Adrenal gland (tissue), 9 donors: ENCODE measurements at regions not wholly inside any gene's neighbourhood (a gene's known extent, or its start where the extent isn't known, plus 50 kb on each side); places are given as distances from the start of the nearest gene placed in this dataset.

Experiments
- DNase-seq, 7 donors: peaks; one replicate each; pipeline ENCODE4 v3.0.0-alpha.2; 2019 to 2020
- H3K27ac ChIP-seq, 5 donors: fragments of 200-600 bp; sonication (generic) in 4 of 5; 1 replicate in 3 of 5; 2 replicates in 2 of 5; pipeline versions ENCODE4 v1.5.1 to v1.8.0; 2016 to 2020; ENCODE audit warnings: mild to moderate bottlenecking in 1 of 5
- H3K27me3 ChIP-seq: fragments of 200-600 bp; 2 replicates; pipeline ENCODE4 v1.8.0; 2021
- H3K36me3 ChIP-seq, 2 donors: fragments of 200-600 bp; replicated peaks in 1 of 2; 1 replicate in 1 of 2; 2 replicates in 1 of 2; pipeline versions ENCODE4 v1.5.1 to v1.8.0; 2018 to 2022
- H3K4me1 ChIP-seq, 2 donors: fragments of 200-600 bp; replicated peaks in 1 of 2; 1 replicate in 1 of 2; 2 replicates in 1 of 2; pipeline versions ENCODE4 v1.5.1 to v1.8.0; 2018 to 2021
- H3K4me3 ChIP-seq, 4 donors: fragments of 200-600 bp; sonication (generic) in 3 of 4; one replicate each; pipeline ENCODE4 v1.5.1; 2016 to 2018
- H3K9me3 ChIP-seq, 3 donors: fragments of 200-600 bp; sonication (generic) in 1 of 3; replicated peaks in 1 of 3; 1 replicate in 2 of 3; 2 replicates in 1 of 3; pipeline versions ENCODE4 v1.5.1 to v1.8.0; 2016 to 2021
- CTCF ChIP-seq, 6 experiments: fragments of 450-650 bp in 4 of 6; fragments of 200-600 bp in 2 of 6; sonication (generic) in 1 of 6; IDR thresholded peaks; 1 replicate in 5 of 6; 2 replicates in 1 of 6; pipeline versions ENCODE4 v1.5.1 to v1.8.0; 2016 to 2021; ENCODE audit warnings: antibody characterized with exemption in 6 of 6, mild to moderate bottlenecking in 2 of 6, moderate library complexity in 1 of 6
- POLR2A ChIP-seq, 2 donors: fragments of 450-650 bp; IDR thresholded peaks; one replicate each; pipeline ENCODE4 v1.6.1; 2017; ENCODE audit warnings: antibody characterized with exemption in 2 of 2, mild to moderate bottlenecking in 2 of 2, moderate library complexity in 1 of 2
- WGBS, 4 donors: extraction: QIAGEN DNeasy Blood & Tissue Kit in 2 of 4; methylation state at CpG; one replicate each; pipeline versions ENCODE4 v1.1.5 to v1.1.7; 2013 to 2017; 5-methylcytosine and 5-hydroxymethylcytosine counted together
- intact Hi-C, 2 donors: fragments of 100-400 bp; cut with DNase I; formaldehyde crosslinking; loops; one replicate each; pipeline versions ENCODE4 v1.14.1 to v1.15.0; 2022 to 2023
- donor health status: healthy with polysubstance abuse.
- donor health status: Bipolar disorder and iron deficiency.
- donor health status: DM: yes; HTN: yes; CAD: no.
- donor health status: DM: no; HTN: no; CAD: no.
- donor health status: DM: no; HTN: no; CAD: no.

GRCh38 chr14:38316922-38317321 is 61.0 kb upstream of the CLEC14A start:
- intact Hi-C loops = no loop called here

GRCh38 chr14:38311655-38312054 is 55.8 kb upstream of the CLEC14A start:
- no peaks in the 10 kb centered on the region for H3K9me3 ChIP-seq
- no peak for DNase-seq
- H3K27ac ChIP-seq = no peak overlapping the region
- H3K36me3 ChIP-seq = no peaks in the 10 kb centered on the region
- no peaks in the 10 kb centered on the region for H3K4me1 ChIP-seq
- TF ChIP-seq CTCF (IDR thresholded peaks at IDR 0.05) = no peak
- no peak for TF ChIP-seq POLR2A (IDR thresholded peaks at IDR 0.05)
- H3K27me3 ChIP-seq = no peaks in the 10 kb centered on the region
- no peak overlapping the region for H3K4me3 ChIP-seq
- intact Hi-C loops = no loop called here

More at GRCh38 chr14:38316922-38317321, 61.0 kb upstream of the CLEC14A start:
- TF ChIP-seq POLR2A (IDR thresholded peaks at IDR 0.05) (no peak), CTCF (IDR thresholded peaks at IDR 0.05) (no peak)
- no peak for DNase-seq
- Histone ChIP-seq H3K27ac (no peak overlapping the region), H3K36me3 (no peaks in the 10 kb centered on the region), H3K4me1 (no peaks in the 10 kb centered on the region), H3K9me3 (no peaks in the 10 kb centered on the region), H3K4me3 (no peak overlapping the region), H3K27me3 (no peaks in the 10 kb centered on the region)
- 71 to 78% (median 74%) methylated on average over 3 of the region's 3 CpGs for WGBS, 4 donors

DNA sequence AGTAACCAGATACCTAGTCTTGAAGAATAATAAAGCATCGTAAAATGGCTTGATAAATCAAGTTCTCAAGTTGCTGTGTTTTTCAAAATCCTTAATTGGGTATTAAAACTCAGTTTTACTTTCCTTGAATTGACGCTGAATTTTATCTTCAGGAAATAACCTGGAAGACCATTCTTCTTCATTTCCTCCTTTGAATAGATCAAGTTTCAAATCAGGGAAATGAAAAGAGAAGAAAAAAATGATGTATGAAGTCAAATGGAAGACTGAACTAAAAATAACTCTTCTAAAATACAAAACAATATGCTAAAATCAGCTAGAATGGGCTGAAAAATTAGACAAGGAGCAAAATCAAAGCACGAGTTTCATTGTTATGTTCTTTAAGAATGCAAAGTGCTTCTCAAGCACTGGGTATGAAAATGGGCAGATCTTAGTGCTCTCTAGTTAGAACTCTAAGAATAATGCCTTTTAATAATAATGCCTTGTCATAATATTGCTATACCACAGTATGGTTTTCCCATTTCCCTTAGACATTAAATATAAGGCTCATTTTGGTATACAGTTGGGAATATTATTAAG is 54.6 kb upstream of the CLEC14A start:
- Histone ChIP-seq H3K36me3 (no peaks in the 10 kb centered on the region), H3K27ac (no peak overlapping the region), H3K4me3 (no peak overlapping the region), H3K9me3 (no peaks in the 10 kb centered on the region), H3K27me3 (no peaks in the 10 kb centered on the region), H3K4me1 (no peaks in the 10 kb centered on the region)
- intact Hi-C loops = no loop called here
- no peak for DNase-seq
- no peak for TF ChIP-seq CTCF (IDR thresholded peaks at IDR 0.05)
- no peak for TF ChIP-seq POLR2A (IDR thresholded peaks at IDR 0.05)
- 43 to 55% (median 49%) methylated on average over 3 of the region's 3 CpGs for WGBS, 4 donors

DNA sequence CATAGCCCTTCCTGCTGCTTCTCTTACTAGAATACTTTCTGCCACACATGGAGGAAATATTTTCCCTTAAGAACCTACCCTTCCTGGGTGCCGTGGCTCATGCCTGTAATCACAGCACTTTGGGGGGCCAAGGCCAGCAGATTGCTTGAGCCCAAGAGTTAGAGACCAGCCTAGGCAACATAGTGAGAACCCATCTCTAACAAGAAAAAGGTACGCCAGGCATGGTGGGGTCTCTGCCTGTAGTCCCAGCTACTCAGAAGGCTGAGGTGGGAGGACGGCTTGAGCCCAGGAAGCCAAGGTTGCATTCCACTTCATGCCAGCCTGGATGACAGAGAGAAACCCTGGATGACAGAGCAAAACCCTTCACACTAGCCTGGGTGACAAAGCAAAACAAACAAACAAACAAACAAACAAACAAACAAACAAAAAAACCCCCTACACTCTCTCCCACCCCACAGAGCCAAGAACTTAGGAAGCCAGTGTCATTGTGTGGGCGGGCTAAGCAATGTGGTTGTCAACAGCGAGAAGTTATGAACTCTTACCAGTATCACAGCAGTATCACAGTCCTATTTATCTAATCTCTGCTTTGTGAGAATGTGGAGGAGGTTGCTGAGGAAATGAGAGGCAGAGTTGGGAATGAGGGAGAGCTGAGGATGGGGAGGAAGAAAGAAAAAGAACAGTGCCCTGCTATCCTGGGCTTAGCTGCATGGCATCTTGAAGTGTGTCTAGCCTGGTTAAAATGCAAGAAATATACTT is 53.8 kb upstream of the CLEC14A start:
- intact Hi-C loops = no loop called here

More for the DNA sequence above, 53.8 kb upstream of the CLEC14A start:
- Histone ChIP-seq H3K27ac (no peak overlapping the region), H3K27me3 (no peaks in the 10 kb centered on the region), H3K9me3 (no peaks in the 10 kb centered on the region), H3K4me1 (no peaks in the 10 kb centered on the region), H3K36me3 (no peaks in the 10 kb centered on the region), H3K4me3 (no peak overlapping the region)
- no peak for DNase-seq
- TF ChIP-seq POLR2A (IDR thresholded peaks at IDR 0.05) (no peak), CTCF (IDR thresholded peaks at IDR 0.05) (no peak)
- 64 to 82% (median 74%) methylated on average over 5 of the region's 5 CpGs for WGBS, 4 donors
